ENCODE measurements at regions not wholly inside any gene's neighbourhood (a gene's known extent, or its start where the extent isn't known, plus 50 kb on each side); places are given as distances from the start of the nearest gene placed in this dataset.

- TF ChIP-seq, protein P1, sequence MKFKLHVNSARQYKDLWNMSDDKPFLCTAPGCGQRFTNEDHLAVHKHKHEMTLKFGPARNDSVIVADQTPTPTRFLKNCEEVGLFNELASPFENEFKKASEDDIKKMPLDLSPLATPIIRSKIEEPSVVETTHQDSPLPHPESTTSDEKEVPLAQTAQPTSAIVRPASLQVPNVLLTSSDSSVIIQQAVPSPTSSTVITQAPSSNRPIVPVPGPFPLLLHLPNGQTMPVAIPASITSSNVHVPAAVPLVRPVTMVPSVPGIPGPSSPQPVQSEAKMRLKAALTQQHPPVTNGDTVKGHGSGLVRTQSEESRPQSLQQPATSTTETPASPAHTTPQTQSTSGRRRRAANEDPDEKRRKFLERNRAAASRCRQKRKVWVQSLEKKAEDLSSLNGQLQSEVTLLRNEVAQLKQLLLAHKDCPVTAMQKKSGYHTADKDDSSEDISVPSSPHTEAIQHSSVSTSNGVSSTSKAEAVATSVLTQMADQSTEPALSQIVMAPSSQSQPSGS (tag by site-specific recombination; IDR thresholded peaks at IDR 0.05; ENCODE audit: low read depth): 0 out of 2 replicates have a peak, but pooled peaks have one; percentile 33
- TF ChIP-seq ZNF48 (tag by site-specific recombination; IDR thresholded peaks at IDR 0.05): no peak
- no peaks in the 10 kb centered on the region for H3K9me3 ChIP-seq (ENCODE audit: control insufficient read depth, insufficient read depth, low read depth, low read length)
- ChIA-PET CTCF (no interaction called here), POLR2A (no interaction called here)
- H3K4me3 ChIP-seq (ENCODE audit: low read depth, low read length): no peak overlapping the region
- no peaks in the 10 kb centered on the region for H3K36me3 ChIP-seq (ENCODE audit: control insufficient read depth in 2 of 2, insufficient read depth in 1 of 2, low read length in 2 of 2)
- H3K27ac ChIP-seq (ENCODE audit: extremely low read depth, low read depth, low read length): no peak overlapping the region
- H3K4me1 ChIP-seq (ENCODE audit: control insufficient read depth, insufficient read depth, low read length): no peaks in the 10 kb centered on the region
Measured at GRCh38 chr6:119636060-119636459, 286.5 kb upstream of the MAN1A1 start.

GRCh38 chr6:119633461-119633860, 283.9 kb upstream of the MAN1A1 start:
- TF ChIP-seq ZNF138 (tag by site-specific recombination; IDR thresholded peaks at IDR 0.05; ENCODE audit: borderline replicate concordance): no peak
- no peak for TF ChIP-seq ZNF214 (tag by site-specific recombination; IDR thresholded peaks at IDR 0.05; ENCODE audit: borderline replicate concordance)
- no peak for TF ChIP-seq ZNF140 (tag by site-specific recombination; IDR thresholded peaks at IDR 0.05)
- Histone ChIP-seq H3K9me3 (ENCODE audit: control insufficient read depth, insufficient read depth, low read depth, low read length) (no peaks in the 10 kb centered on the region), H3K27ac (ENCODE audit: extremely low read depth, low read depth, low read length) (no peak overlapping the region), H3K36me3 (ENCODE audit: control insufficient read depth in 2 of 2, insufficient read depth in 1 of 2, low read length in 2 of 2) (no peaks in the 10 kb centered on the region), H3K4me1 (ENCODE audit: control insufficient read depth, insufficient read depth, low read length) (no peaks in the 10 kb centered on the region), H3K4me3 (ENCODE audit: low read depth, low read length) (no peak overlapping the region)
- ChIA-PET POLR2A (no interaction called here), CTCF (no interaction called here)

GRCh38 chr6:119630561-119631192, 281.1 kb upstream of the MAN1A1 start:
- Histone ChIP-seq H3K27ac (ENCODE audit: extremely low read depth, low read depth, low read length) (no peak overlapping the region), H3K9me3 (ENCODE audit: control insufficient read depth, insufficient read depth, low read depth, low read length) (no peaks in the 10 kb centered on the region), H3K36me3 (ENCODE audit: control insufficient read depth in 2 of 2, insufficient read depth in 1 of 2, low read length in 2 of 2) (no peaks in the 10 kb centered on the region), H3K4me3 (ENCODE audit: low read depth, low read length) (no peak overlapping the region), H3K4me1 (ENCODE audit: control insufficient read depth, insufficient read depth, low read length) (no peaks in the 10 kb centered on the region)
- ChIA-PET POLR2A (no interaction called here), CTCF (interaction anchor here (0.6 to 1.0 kb wide), 2 partner anchors 8 to 480 kb away, joined by 3 to 5 read pairs; no protein-coding TSS in a partner anchor)
- TF ChIP-seq ZBTB49 (tag by site-specific recombination; IDR thresholded peaks at IDR 0.05; ENCODE audit: low read depth) (no peak), SETDB1 (IDR thresholded peaks at IDR 0.05; ENCODE audit: insufficient read length, low read length) (no peak), ZNF266 (tag by site-specific recombination; IDR thresholded peaks at IDR 0.05; ENCODE audit: low read depth) (no peak), ZNF248 (tag by site-specific recombination; IDR thresholded peaks at IDR 0.05) (no peak), YY2 (tag by site-specific recombination; IDR thresholded peaks at IDR 0.05) (no peak), ZNF654 (tag by site-specific recombination; IDR thresholded peaks at IDR 0.05; ENCODE audit: low read depth) (no peak), ZBTB20 (tag by site-specific recombination; IDR thresholded peaks at IDR 0.05) (no peak), CTCF (tag by site-specific recombination; IDR thresholded peaks at IDR 0.05) (no peak), ZNF112 (tag by site-specific recombination; IDR thresholded peaks at IDR 0.05) (no peak), ZSCAN30 (tag by site-specific recombination; IDR thresholded peaks at IDR 0.05) (no peak), ZNF132 (tag by site-specific recombination; IDR thresholded peaks at IDR 0.05; ENCODE audit: borderline replicate concordance) (no peak)
- TF ChIP-seq, protein P2, sequence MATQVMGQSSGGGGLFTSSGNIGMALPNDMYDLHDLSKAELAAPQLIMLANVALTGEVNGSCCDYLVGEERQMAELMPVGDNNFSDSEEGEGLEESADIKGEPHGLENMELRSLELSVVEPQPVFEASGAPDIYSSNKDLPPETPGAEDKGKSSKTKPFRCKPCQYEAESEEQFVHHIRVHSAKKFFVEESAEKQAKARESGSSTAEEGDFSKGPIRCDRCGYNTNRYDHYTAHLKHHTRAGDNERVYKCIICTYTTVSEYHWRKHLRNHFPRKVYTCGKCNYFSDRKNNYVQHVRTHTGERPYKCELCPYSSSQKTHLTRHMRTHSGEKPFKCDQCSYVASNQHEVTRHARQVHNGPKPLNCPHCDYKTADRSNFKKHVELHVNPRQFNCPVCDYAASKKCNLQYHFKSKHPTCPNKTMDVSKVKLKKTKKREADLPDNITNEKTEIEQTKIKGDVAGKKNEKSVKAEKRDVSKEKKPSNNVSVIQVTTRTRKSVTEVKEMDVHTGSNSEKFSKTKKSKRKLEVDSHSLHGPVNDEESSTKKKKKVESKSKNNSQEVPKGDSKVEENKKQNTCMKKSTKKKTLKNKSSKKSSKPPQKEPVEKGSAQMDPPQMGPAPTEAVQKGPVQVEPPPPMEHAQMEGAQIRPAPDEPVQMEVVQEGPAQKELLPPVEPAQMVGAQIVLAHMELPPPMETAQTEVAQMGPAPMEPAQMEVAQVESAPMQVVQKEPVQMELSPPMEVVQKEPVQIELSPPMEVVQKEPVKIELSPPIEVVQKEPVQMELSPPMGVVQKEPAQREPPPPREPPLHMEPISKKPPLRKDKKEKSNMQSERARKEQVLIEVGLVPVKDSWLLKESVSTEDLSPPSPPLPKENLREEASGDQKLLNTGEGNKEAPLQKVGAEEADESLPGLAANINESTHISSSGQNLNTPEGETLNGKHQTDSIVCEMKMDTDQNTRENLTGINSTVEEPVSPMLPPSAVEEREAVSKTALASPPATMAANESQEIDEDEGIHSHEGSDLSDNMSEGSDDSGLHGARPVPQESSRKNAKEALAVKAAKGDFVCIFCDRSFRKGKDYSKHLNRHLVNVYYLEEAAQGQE (tag by site-specific recombination; IDR thresholded peaks at IDR 0.05): no peak
- TF ChIP-seq, protein P3, sequence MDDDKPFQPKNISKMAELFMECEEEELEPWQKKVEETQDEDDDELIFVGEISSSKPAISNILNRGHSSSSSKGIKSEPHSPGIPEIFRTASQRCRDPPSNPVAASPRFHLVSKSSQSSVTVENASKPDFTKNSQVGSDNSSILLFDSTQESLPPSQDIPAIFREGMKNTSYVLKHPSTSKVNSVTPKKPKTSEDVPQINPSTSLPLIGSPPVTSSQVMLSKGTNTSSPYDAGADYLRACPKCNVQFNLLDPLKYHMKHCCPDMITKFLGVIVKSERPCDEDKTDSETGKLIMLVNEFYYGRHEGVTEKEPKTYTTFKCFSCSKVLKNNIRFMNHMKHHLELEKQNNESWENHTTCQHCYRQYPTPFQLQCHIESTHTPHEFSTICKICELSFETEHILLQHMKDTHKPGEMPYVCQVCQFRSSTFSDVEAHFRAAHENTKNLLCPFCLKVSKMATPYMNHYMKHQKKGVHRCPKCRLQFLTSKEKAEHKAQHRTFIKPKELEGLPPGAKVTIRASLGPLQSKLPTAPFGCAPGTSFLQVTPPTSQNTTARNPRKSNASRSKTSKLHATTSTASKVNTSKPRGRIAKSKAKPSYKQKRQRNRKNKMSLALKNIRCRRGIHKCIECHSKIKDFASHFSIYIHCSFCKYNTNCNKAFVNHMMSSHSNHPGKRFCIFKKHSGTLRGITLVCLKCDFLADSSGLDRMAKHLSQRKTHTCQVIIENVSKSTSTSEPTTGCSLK (tag by site-specific recombination; IDR thresholded peaks at IDR 0.05): no peak

Data from HEK293 (cell line).